Raji (cell line): ENCODE measurements at regions not wholly inside any gene's neighbourhood (a gene's known extent, or its start where the extent isn't known, plus 50 kb on each side); places are given as distances from the start of the nearest gene placed in this dataset.

Experiments used
- POLR2A ChIP-seq: IDR thresholded peaks from 2 replicates; pipeline ENCODE4 v1.6.1; 2011; ENCODE audit warnings: low read depth, low read length, control low read depth; ENCODE audit not compliant: insufficient read depth

- no peak for TF ChIP-seq POLR2A
Observed at GRCh38 chr11:27604416-27604815, 95.8 kb downstream of the BDNF start.

- TF ChIP-seq POLR2A, result no peak
Observed at GRCh38 chr11:27603376-27603990, 96.8 kb downstream of the BDNF start.

GRCh38 chr11:27600656-27601055 lies 94.1 kb upstream of the LIN7C start:
- TF ChIP-seq POLR2A, result peak; percentile 46; the same call in 1 of the 2 replicates

- TF ChIP-seq POLR2A, result peak; percentile 51; the same call in 1 of the 2 replicates
Observed at GRCh38 chr11:27599217-27599616, 92.6 kb upstream of the LIN7C start.

- TF ChIP-seq POLR2A, result no peak
Observed at GRCh38 chr11:27596802-27597201, 90.2 kb upstream of the LIN7C start.

- no peak for TF ChIP-seq POLR2A
Observed at GRCh38 chr11:27596388-27596787, 89.8 kb upstream of the LIN7C start.

GRCh38 chr11:27592098-27592780 lies 85.7 kb upstream of the LIN7C start:
- no peak for TF ChIP-seq POLR2A

- TF ChIP-seq POLR2A, result no peak
Observed at GRCh38 chr11:27582621-27583020, 76.1 kb upstream of the LIN7C start.

- no peak for TF ChIP-seq POLR2A
Observed at GRCh38 chr11:27574342-27574741, 67.8 kb upstream of the LIN7C start.

- TF ChIP-seq POLR2A, result no peak
Observed at GRCh38 chr11:27573024-27573423, 66.5 kb upstream of the LIN7C start.

- TF ChIP-seq POLR2A, result no peak
Observed at GRCh38 chr11:27571154-27571810, 64.7 kb upstream of the LIN7C start.

GRCh38 chr11:27570542-27570941 lies 64.0 kb upstream of the LIN7C start:
- no peak for TF ChIP-seq POLR2A

GRCh38 chr11:27563641-27564040 lies 57.1 kb upstream of the LIN7C start:
- TF ChIP-seq POLR2A, result no peak

GRCh38 chr11:27563201-27563600 lies 56.6 kb upstream of the LIN7C start:
- no peak for TF ChIP-seq POLR2A

GRCh38 chr11:27558401-27558800 lies 51.8 kb upstream of the LIN7C start:
- TF ChIP-seq POLR2A, result no peak

GRCh38 chr11:27557226-27557625 lies 50.7 kb upstream of the LIN7C start:
- TF ChIP-seq POLR2A, result no peak
